DND-41 (cell line): ENCODE measurements at regions not wholly inside any gene's neighbourhood (a gene's known extent, or its start where the extent isn't known, plus 50 kb on each side); places are given as distances from the start of the nearest gene placed in this dataset.

Experiments used
- EZH2 ChIP-seq: IDR thresholded peaks from 3 replicates; pipeline ENCODE4 v1.6.1; 2012; ENCODE audit warnings: borderline replicate concordance, low read depth, mild to moderate bottlenecking, moderate library complexity, low read length, inconsistent platforms; ENCODE audit not compliant: severe bottlenecking
- TF ChIP-seq, protein P1 (sequence below): IDR thresholded peaks from 2 replicates; pipeline ENCODE4 v1.5.1; 2012; ENCODE audit warnings: borderline replicate concordance, low read length, moderate library complexity, mild to moderate bottlenecking; ENCODE audit not compliant: poor library complexity, severe bottlenecking; ENCODE audit errors: extremely low read depth

DNA sequence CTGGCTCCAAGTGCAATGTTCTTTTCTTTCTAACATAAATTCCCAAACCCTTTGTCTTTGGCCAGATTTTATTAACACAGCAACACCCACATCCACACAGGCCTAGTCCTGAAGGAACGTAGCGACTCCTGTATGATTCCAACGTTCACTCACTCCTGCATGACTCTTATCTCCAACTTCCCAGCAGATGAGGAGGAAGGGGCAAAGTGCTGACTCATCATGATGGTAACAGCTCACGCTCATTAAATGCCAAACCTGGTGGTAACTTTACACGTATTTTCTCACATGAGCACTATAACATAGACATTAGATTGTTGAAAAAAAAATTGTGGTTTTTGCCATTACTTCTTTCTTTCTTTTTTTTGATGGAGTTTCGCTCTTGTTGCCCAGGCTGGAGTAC is 1349.5 kb downstream of the EFNA5 start:
- TF ChIP-seq, protein P1, sequence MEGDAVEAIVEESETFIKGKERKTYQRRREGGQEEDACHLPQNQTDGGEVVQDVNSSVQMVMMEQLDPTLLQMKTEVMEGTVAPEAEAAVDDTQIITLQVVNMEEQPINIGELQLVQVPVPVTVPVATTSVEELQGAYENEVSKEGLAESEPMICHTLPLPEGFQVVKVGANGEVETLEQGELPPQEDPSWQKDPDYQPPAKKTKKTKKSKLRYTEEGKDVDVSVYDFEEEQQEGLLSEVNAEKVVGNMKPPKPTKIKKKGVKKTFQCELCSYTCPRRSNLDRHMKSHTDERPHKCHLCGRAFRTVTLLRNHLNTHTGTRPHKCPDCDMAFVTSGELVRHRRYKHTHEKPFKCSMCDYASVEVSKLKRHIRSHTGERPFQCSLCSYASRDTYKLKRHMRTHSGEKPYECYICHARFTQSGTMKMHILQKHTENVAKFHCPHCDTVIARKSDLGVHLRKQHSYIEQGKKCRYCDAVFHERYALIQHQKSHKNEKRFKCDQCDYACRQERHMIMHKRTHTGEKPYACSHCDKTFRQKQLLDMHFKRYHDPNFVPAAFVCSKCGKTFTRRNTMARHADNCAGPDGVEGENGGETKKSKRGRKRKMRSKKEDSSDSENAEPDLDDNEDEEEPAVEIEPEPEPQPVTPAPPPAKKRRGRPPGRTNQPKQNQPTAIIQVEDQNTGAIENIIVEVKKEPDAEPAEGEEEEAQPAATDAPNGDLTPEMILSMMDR, result no peak
- TF ChIP-seq EZH2, result no peak
